GM12878 (cell line): ENCODE measurements at regions not wholly inside any gene's neighbourhood (a gene's known extent, or its start where the extent isn't known, plus 50 kb on each side); places are given as distances from the start of the nearest gene placed in this dataset.

Experiments
- ATAC-seq: fragments of 200-7000 bp; cut with Tn5 transposase; 3 replicates; pipeline ENCODE4 v1.9.1; 2020; ENCODE audit warnings: mild to moderate bottlenecking, moderate library complexity
- BruUV-seq: library from RNA; stranded (reverse); fragments of 400-500 nt; replicated peaks from 2 replicates; lab custom pipeline; 2021; lab: Mats Ljungman, UMichigan
- CTCF ChIA-PET: fragments of 300-600 bp; sonication (Branson Sonifier 250); formaldehyde crosslinking; extraction: SDS; loops from one replicate; lab custom pipeline; 2021; ENCODE audit warnings: inconsistent platforms; lab: Yijun Ruan, JAX
- POLR2A ChIA-PET: fragments of 350-600 bp; formaldehyde crosslinking; extraction: SDS; loops from one replicate; lab custom pipeline; 2021; ENCODE audit warnings: inconsistent platforms; lab: Charles Lee
- RAD21 ChIA-PET: fragments of 300-600 bp; sonication (Branson Sonifier 250); formaldehyde crosslinking; loops from one replicate; lab custom pipeline; 2023; ENCODE audit warnings: antibody characterized with exemption; ENCODE audit not compliant: unreplicated experiment; lab: Charles Lee
- SMC1A ChIA-PET: fragments of 300-600 bp; sonication (Branson Sonifier 250); formaldehyde crosslinking; loops from one replicate; lab custom pipeline; 2023; ENCODE audit not compliant: unreplicated experiment, uncharacterized antibody; lab: Charles Lee
- DNase-seq: peaks from one replicate; pipeline ENCODE4 v3.0.0-alpha.2; 2011; ENCODE audit warnings: low read depth, low spot score
- FAIRE-seq: peaks from 3 replicates; lab custom pipeline; 2011; peaks lifted over from hg19 to GRCh38; lab: Jason Lieb, UNC
- H2AFZ ChIP-seq: 2 replicates; pipeline ENCODE4 v1.6.0; 2011; ENCODE audit warnings: low read depth, low read length, control low read depth; ENCODE audit not compliant: control insufficient read depth
- H3K27ac ChIP-seq: 2 replicates; pipeline ENCODE4 v1.5.1; 2011; ENCODE audit warnings: control low read depth; ENCODE audit not compliant: control insufficient read depth, insufficient read depth
- H3K27me3 ChIP-seq, 2 experiments: replicated peaks in 1 of 2; 2 replicates each; pipeline versions ENCODE4 v1.6.0 to v1.6.1; 2011; ENCODE audit warnings: low read length in 1 of 2; ENCODE audit not compliant: control insufficient read depth in 2 of 2, insufficient read depth in 2 of 2
- H3K36me3 ChIP-seq, 2 experiments: 2 replicates each; pipeline ENCODE4 v1.5.1; 2011; ENCODE audit warnings: low read length in 1 of 2; ENCODE audit not compliant: control insufficient read depth in 2 of 2, insufficient read depth in 2 of 2
- H3K4me1 ChIP-seq: 2 replicates; pipeline ENCODE4 v1.6.1; 2011; ENCODE audit warnings: mild to moderate bottlenecking, low read length, moderate library complexity, mixed read lengths; ENCODE audit not compliant: control insufficient read depth, insufficient read depth
- H3K4me2 ChIP-seq: 2 replicates; pipeline ENCODE4 v1.6.0; 2011; ENCODE audit warnings: control low read depth; ENCODE audit not compliant: control insufficient read depth, insufficient read depth
- H3K4me3 ChIP-seq: fragments of 200-600 bp; sonication (generic); 2 replicates; pipeline ENCODE4 v1.5.1; 2016
- H3K79me2 ChIP-seq: 2 replicates; pipeline ENCODE4 v1.6.0; 2011; ENCODE audit warnings: low read length; ENCODE audit not compliant: control insufficient read depth, insufficient read depth
- H3K9ac ChIP-seq: 2 replicates; pipeline ENCODE4 v1.8.0; 2011; ENCODE audit warnings: low read length, control low read depth, mixed read lengths; ENCODE audit not compliant: control insufficient read depth, insufficient read depth
- H3K9me3 ChIP-seq: replicated peaks from 3 replicates; pipeline ENCODE4 v1.5.1; 2011; ENCODE audit warnings: mild to moderate bottlenecking, low read length; ENCODE audit not compliant: control insufficient read depth, insufficient read depth
- H4K20me1 ChIP-seq: 2 replicates; pipeline ENCODE4 v1.6.0; 2011; ENCODE audit not compliant: control insufficient read depth, insufficient read depth
- ETV6 ChIP-seq, 2 experiments: fragments of 450-650 bp in 1 of 2; IDR thresholded peaks in 1 of 2; conservative IDR thresholded peaks in 1 of 2; 2 replicates each; pipeline ENCODE4 v1.6.1; 2014; ENCODE audit warnings: antibody characterized with exemption in 1 of 2, borderline replicate concordance in 1 of 2, low read depth in 1 of 2, mild to moderate bottlenecking in 1 of 2, moderate library complexity in 1 of 2
- ZNF217 ChIP-seq: fragments of 450-650 bp; IDR thresholded peaks from 2 replicates; pipeline ENCODE4 v1.6.1; 2017; ENCODE audit warnings: antibody characterized with exemption, mild to moderate bottlenecking
- WGBS: methylation state at CpG from one replicate; pipeline ENCODE4 v1.1.6; 2016; ENCODE audit warnings: low lambda C conversion rate; ENCODE audit not compliant: insufficient replicate concordance, insufficient coverage; ENCODE audit errors: missing lambda C conversion rate; 5-methylcytosine and 5-hydroxymethylcytosine counted together
- in situ Hi-C: fragments of 300-500 bp; cut with MboI; formaldehyde crosslinking; loops from 9 replicates; pipeline ENCODE4 v1.14.3; 2018; ENCODE audit warnings: mixed read lengths
- intact Hi-C: fragments of 100-400 bp; cut with micrococcal nuclease; formaldehyde crosslinking; loops from one replicate; pipeline ENCODE4 v1.14.2; 2022; ENCODE audit not compliant: unreplicated experiment

DNA sequence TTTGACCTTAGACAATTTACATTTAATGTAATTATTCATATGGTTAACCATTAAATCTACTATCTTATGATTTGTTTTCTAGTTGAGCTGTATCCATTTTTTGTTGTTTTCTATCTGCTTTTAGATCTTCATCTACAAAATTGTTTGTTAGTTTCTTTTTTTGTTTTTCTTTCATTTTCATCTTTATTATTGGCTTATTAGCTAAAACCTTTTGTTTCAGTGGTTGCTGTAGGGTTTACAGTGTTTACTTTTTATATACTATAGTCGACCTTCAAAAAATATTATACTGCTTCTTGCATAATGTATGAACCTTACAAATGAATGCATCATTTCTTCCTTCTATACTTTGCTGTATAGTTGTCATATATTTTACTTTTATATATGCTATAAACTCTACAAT, 651.6 kb upstream of the PLXNA2 start:
- no TSS peak for BruUV-seq
- SMC1A ChIA-PET: no interaction called here
- Histone ChIP-seq H3K36me3 (no peaks in the 10 kb centered on the region), H3K27ac (no peak overlapping the region), H3K4me1 (no peaks in the 10 kb centered on the region), H3K9ac (no peak overlapping the region), H3K4me2 (no peak overlapping the region), H3K4me3 (no peak overlapping the region), H3K9me3 (no peaks in the 10 kb centered on the region), H3K79me2 (no peaks in the 10 kb centered on the region), H4K20me1 (no peaks in the 10 kb centered on the region), H3K27me3 (no peaks in the 10 kb centered on the region), H2AFZ (no peak overlapping the region)
- no peak for DNase-seq
- TF ChIP-seq ETV6 (conservative IDR thresholded peaks at IDR 0.05 in 1 of 2, IDR thresholded peaks at IDR 0.05 in 1 of 2; ENCODE audit: borderline replicate concordance in 1 of 2, low read depth in 1 of 2): no peak
- in situ Hi-C loops: no loop called here
- no peak for FAIRE-seq
- RAD21 ChIA-PET: no interaction called here
- POLR2A ChIA-PET: no interaction called here
- CTCF ChIA-PET: no interaction called here
- WGBS: 5% methylated on average over 1 of the region's 1 CpG
- intact Hi-C loops: no loop called here
- no peak for ATAC-seq

DNA sequence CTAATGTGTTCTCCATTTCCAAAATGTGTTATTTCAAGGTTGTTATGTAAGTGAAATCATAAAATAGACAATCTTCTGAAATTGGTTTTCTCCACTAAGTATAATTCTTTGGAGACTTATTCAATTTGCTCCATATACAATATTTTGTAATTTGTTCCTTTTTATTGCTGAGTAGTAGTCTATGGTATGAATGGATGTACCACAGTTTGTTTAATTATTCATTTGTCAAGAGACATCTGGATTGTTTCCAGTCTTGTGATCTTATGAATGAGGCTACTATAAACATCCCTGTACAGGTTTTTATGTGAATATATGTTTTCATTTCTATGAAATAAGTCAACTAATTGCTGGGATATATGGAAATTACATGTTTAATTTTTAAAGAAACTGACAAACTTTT, 652.6 kb upstream of the PLXNA2 start:
- Histone ChIP-seq H3K27ac (no peak overlapping the region), H3K27me3 (no peaks in the 10 kb centered on the region), H3K4me1 (no peaks in the 10 kb centered on the region), H3K79me2 (no peaks in the 10 kb centered on the region), H3K36me3 (no peaks in the 10 kb centered on the region), H4K20me1 (no peaks in the 10 kb centered on the region), H3K9me3 (no peaks in the 10 kb centered on the region), H2AFZ (no peak overlapping the region), H3K4me3 (no peak overlapping the region), H3K4me2 (no peak overlapping the region), H3K9ac (no peak overlapping the region)
- no peak for FAIRE-seq
- ChIA-PET POLR2A (no interaction called here), CTCF (no interaction called here), SMC1A (no interaction called here), RAD21 (no interaction called here)
- in situ Hi-C loops (no loop called here), intact Hi-C loops (no loop called here)
- no peak for ATAC-seq
- BruUV-seq: no TSS peak
- no peak for DNase-seq
- TF ChIP-seq ZNF217 (no peak), ETV6 (conservative IDR thresholded peaks at IDR 0.05 in 1 of 2, IDR thresholded peaks at IDR 0.05 in 1 of 2; ENCODE audit: borderline replicate concordance in 1 of 2, low read depth in 1 of 2) (no peak)
